Common myeloid progenitor, CD34-positive (primary cell): ENCODE measurements at regions not wholly inside any gene's neighbourhood (a gene's known extent, or its start where the extent isn't known, plus 50 kb on each side); places are given as distances from the start of the nearest gene placed in this dataset.

ENCODE experiments used
- CTCF ChIA-PET: fragments of 350-600 bp; sonication (Branson Sonifier 250); formaldehyde crosslinking; loops from one replicate; lab custom pipeline; 2021; ENCODE audit warnings: antibody characterized with exemption; lab: Charles Lee
- POLR2A ChIA-PET: fragments of 350-600 bp; sonication (Branson Sonifier 250); formaldehyde crosslinking; loops from one replicate; lab custom pipeline; 2021; ENCODE audit warnings: antibody characterized with exemption; lab: Charles Lee
- DNase-seq, 3 donors: peaks; one replicate each; pipeline versions ENCODE4 v3.0.0 to v3.0.0-alpha.2; 2013
- H3K27ac ChIP-seq, 2 experiments: 1 replicate in 1 of 2; 2 replicates in 1 of 2; pipeline ENCODE4 v1.7.0; 2013; ENCODE audit warnings: inconsistent platforms in 2 of 2, low read length in 2 of 2, mild to moderate bottlenecking in 2 of 2, low read depth in 1 of 2, moderate library complexity in 1 of 2; ENCODE audit not compliant: severe bottlenecking in 2 of 2, insufficient read depth in 1 of 2, poor library complexity in 1 of 2
- H3K27me3 ChIP-seq, 5 experiments: replicated peaks in 2 of 5; 1 replicate in 3 of 5; 2 replicates in 2 of 5; pipeline versions ENCODE4 v1.6.1 to v1.7.0; 2013; ENCODE audit warnings: low read length in 4 of 5, mild to moderate bottlenecking in 2 of 5, moderate library complexity in 2 of 5, inconsistent platforms in 1 of 5; ENCODE audit not compliant: insufficient read depth in 5 of 5, control insufficient read depth in 4 of 5
- H3K36me3 ChIP-seq, 4 experiments: 1 replicate in 2 of 4; 2 replicates in 2 of 4; pipeline versions ENCODE4 v1.6.1 to v1.7.0; 2013; ENCODE audit warnings: low read length in 3 of 4, control low read depth in 1 of 4, mild to moderate bottlenecking in 1 of 4; ENCODE audit not compliant: control insufficient read depth in 4 of 4, insufficient read depth in 4 of 4
- H3K4me1 ChIP-seq, 4 experiments: 1 replicate in 3 of 4; 2 replicates in 1 of 4; pipeline versions ENCODE4 v1.6.1 to v1.7.1; 2013; ENCODE audit warnings: low read length in 3 of 4, mild to moderate bottlenecking in 3 of 4, control low read depth in 1 of 4, inconsistent platforms in 1 of 4, moderate library complexity in 1 of 4; ENCODE audit not compliant: control insufficient read depth in 4 of 4, insufficient read depth in 4 of 4; ENCODE audit errors: control extremely low read depth in 1 of 4
- H3K4me3 ChIP-seq, 7 experiments: 1 replicate in 4 of 7; 2 replicates in 3 of 7; pipeline versions ENCODE4 v1.5.1 to v1.7.0; 2013; ENCODE audit warnings: mild to moderate bottlenecking in 7 of 7, low read length in 6 of 7, moderate library complexity in 6 of 7, inconsistent platforms in 2 of 7, low read depth in 2 of 7, control low read depth in 1 of 7; ENCODE audit not compliant: insufficient read depth in 4 of 7, control insufficient read depth in 1 of 7; ENCODE audit errors: extremely low read depth in 1 of 7
- H3K9me3 ChIP-seq, 5 experiments: 1 replicate in 4 of 5; 2 replicates in 1 of 5; pipeline versions ENCODE4 v1.6.1 to v1.7.1; 2013; ENCODE audit warnings: low read length in 4 of 5, mild to moderate bottlenecking in 2 of 5, inconsistent platforms in 1 of 5, low read depth in 1 of 5, moderate library complexity in 1 of 5; ENCODE audit not compliant: control insufficient read depth in 4 of 5, insufficient read depth in 2 of 5; ENCODE audit errors: control extremely low read depth in 1 of 5
- WGBS: methylation state at CpG from one replicate; pipeline ENCODE4 v1.1.5; 2013; ENCODE audit not compliant: insufficient coverage; 5-methylcytosine and 5-hydroxymethylcytosine counted together

- ChIA-PET POLR2A (no interaction called here), CTCF (no interaction called here)
- H3K27ac ChIP-seq, result no peak overlapping the region
- no peak overlapping the region for H3K4me3 ChIP-seq
- no peak for DNase-seq
- peaks cover 0 to 12% (median 5%) of the 10 kb centered on the region in 5 experiments for H3K9me3 ChIP-seq
- H3K27me3 ChIP-seq, result no peaks in the 10 kb centered on the region
- H3K4me1 ChIP-seq, result peaks cover 0 to 3% (median 0%) of the 10 kb centered on the region in 4 experiments
- no peaks in the 10 kb centered on the region for H3K36me3 ChIP-seq
- WGBS, result 94% methylated on average over 3 of the region's 3 CpGs
These were observed 96.0 kb upstream of the HELT start for GRCh38 chr4:184922301-184922700.

- CTCF ChIA-PET, result no interaction called here
- POLR2A ChIA-PET, result no interaction called here
- H3K36me3 ChIP-seq, result no peaks in the 10 kb centered on the region
- no peaks in the 10 kb centered on the region for H3K27me3 ChIP-seq
- no CpG with 5 or more reads among the region's 2 CpGs for WGBS
- no peak overlapping the region for H3K27ac ChIP-seq
- peaks cover 0 to 21% (median 9%) of the 10 kb centered on the region in 5 experiments for H3K9me3 ChIP-seq
- peak in 2 of 3 donors; percentile 35 to 49 for DNase-seq
- peaks cover 0 to 3% (median 0%) of the 10 kb centered on the region in 4 experiments for H3K4me1 ChIP-seq
- no peak overlapping the region for H3K4me3 ChIP-seq
These were observed 93.8 kb upstream of the HELT start for GRCh38 chr4:184924516-184924915.

DNA sequence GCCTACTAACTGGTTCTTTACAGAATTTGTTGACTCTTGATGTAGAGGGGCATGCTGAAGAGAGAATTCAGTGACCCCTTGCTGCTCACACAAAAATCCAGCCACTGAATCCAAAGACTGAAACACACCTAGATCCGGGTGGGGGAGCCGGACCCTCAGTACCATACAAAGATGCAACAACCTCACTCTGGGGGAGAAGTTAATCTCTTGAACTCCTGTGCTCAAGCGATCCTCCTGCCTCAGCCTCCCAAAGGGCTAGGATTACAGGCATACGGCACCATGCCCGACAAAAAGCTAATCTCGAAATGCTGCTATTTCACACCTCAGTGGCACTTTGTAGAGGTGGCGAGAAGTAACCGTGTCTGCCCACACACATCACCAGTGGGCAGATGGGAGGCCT is 88.8 kb upstream of the HELT start:
- H3K27me3 ChIP-seq, result no peaks in the 10 kb centered on the region
- H3K36me3 ChIP-seq, result no peaks in the 10 kb centered on the region
- H3K9me3 ChIP-seq, result peaks cover 0 to 12% (median 6%) of the 10 kb centered on the region in 5 experiments
- no peak overlapping the region for H3K27ac ChIP-seq
- WGBS, result 100% methylated on average over 8 of the region's 8 CpGs
- ChIA-PET POLR2A (no interaction called here), CTCF (interaction anchor here (1.4 kb wide), 1 partner anchor 36 kb away, joined by 3 read pairs; no protein-coding TSS in a partner anchor)
- H3K4me3 ChIP-seq, result no peak overlapping the region
- peaks cover 0 to 3% (median 0%) of the 10 kb centered on the region in 4 experiments for H3K4me1 ChIP-seq
- DNase-seq, result no peak

DNA sequence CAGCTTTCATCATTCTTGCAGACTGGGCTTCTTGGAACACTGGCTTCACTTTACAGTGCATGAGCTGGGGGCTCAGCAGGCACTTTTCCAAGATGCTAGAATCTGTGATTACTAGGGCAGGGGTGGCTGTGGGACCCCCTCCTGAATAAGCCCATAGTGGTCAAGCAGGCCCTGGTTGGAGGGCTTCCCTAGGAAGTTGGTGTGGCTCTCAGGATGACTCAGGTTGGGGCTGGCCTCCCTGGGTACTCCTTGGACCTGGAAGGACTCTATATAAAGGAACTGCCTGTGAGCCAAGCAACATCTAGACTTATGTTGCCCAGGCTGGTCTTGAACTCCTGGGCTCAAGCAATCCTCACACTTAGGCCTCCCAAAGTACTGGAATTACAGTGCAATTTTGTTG is 88.3 kb upstream of the HELT start:
- Histone ChIP-seq H3K9me3 (peaks cover 0 to 12% (median 6%) of the 10 kb centered on the region in 5 experiments), H3K27ac (no peak overlapping the region), H3K4me1 (no peaks in the 10 kb centered on the region), H3K36me3 (no peaks in the 10 kb centered on the region), H3K27me3 (no peaks in the 10 kb centered on the region), H3K4me3 (no peak overlapping the region)
- ChIA-PET CTCF (interaction anchor here (1.4 kb wide), 1 partner anchor 36 kb away, joined by 3 read pairs; no protein-coding TSS in a partner anchor), POLR2A (no interaction called here)
- DNase-seq, result no peak

DNA sequence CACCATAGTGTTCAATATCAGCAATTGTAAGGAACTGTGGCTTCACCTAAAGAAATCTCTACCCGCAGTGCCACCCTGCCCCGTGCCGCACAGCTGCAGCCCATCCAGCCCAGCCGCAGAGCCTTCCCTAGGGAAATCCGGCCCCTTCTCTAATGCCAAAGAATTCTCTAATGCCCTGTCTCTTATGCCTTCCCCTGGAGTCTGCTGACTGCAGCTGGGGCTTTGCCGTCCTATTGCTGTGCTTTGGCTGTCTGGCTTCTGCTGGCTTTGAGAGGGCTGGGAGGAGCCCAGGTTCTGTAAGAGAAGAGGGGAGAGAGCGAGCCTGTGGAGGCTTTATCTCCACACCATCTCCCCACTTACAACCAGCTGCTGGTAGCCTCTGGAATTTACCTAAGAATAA is 85.9 kb upstream of the HELT start:
- DNase-seq, result no peak
- Histone ChIP-seq H3K27me3 (no peaks in the 10 kb centered on the region), H3K9me3 (peaks cover 0 to 9% (median 6%) of the 10 kb centered on the region in 5 experiments), H3K27ac (no peak overlapping the region), H3K4me1 (no peaks in the 10 kb centered on the region), H3K36me3 (no peaks in the 10 kb centered on the region), H3K4me3 (no peak overlapping the region)
- 77% methylated on average over 6 of the region's 7 CpGs for WGBS
- POLR2A ChIA-PET, result no interaction called here
- CTCF ChIA-PET, result no interaction called here

DNA sequence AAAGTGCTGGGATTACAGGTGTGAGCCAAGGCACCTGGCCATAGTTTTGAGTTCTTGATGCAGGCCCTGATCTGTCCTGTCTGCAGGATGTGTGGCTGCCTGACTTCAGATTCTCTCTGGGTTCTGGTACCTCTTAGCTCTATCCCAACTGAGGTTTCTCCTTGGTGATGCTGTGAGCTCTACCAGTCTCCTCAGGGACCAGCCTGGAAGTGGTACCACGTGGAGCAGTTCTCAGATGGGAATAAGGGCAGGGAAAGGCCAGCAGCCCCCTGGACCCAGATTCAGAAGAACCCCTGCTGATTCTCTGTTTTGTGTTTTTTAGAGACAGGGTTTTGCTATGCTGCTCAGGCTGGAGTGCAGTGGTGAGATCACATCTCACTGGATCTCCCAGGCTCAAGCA is 85.0 kb upstream of the HELT start:
- Histone ChIP-seq H3K27ac (no peak overlapping the region), H3K27me3 (no peaks in the 10 kb centered on the region), H3K36me3 (no peaks in the 10 kb centered on the region), H3K4me3 (no peak overlapping the region), H3K4me1 (no peaks in the 10 kb centered on the region), H3K9me3 (peaks cover 0 to 3% (median 2%) of the 10 kb centered on the region in 5 experiments)
- POLR2A ChIA-PET, result no interaction called here
- CTCF ChIA-PET, result interaction anchor here (0.8 kb wide), 1 partner anchor 79 kb away, joined by 3 read pairs; no protein-coding TSS in a partner anchor
- no peak for DNase-seq
- no CpG with 5 or more reads among the region's 1 CpG for WGBS

GRCh38 chr4:184934184-184934583 is 84.1 kb upstream of the HELT start:
- Histone ChIP-seq H3K27ac (no peak overlapping the region), H3K36me3 (no peaks in the 10 kb centered on the region), H3K4me1 (no peaks in the 10 kb centered on the region), H3K9me3 (no peaks in the 10 kb centered on the region), H3K4me3 (no peak overlapping the region), H3K27me3 (no peaks in the 10 kb centered on the region)
- WGBS, result no CpG with 5 or more reads among the region's 2 CpGs
- ChIA-PET CTCF (interaction anchor here (0.8 kb wide), 1 partner anchor 78 kb away, joined by 3 read pairs; no protein-coding TSS in a partner anchor), POLR2A (no interaction called here)
- no peak for DNase-seq
